Body of pancreas (tissue), 4 donors: ENCODE measurements at regions not wholly inside any gene's neighbourhood (a gene's known extent, or its start where the extent isn't known, plus 50 kb on each side); places are given as distances from the start of the nearest gene placed in this dataset.

Experiments
- ATAC-seq: fragments of 150-250 bp; one replicate; pipeline ENCODE4 v1.9.1; 2016
- DNase-seq, 4 donors: peaks; one replicate each; pipeline ENCODE4 v3.0.0-alpha.2; 2019
- H3K27ac ChIP-seq, 4 donors: fragments of 200-600 bp; sonication (generic); 1 replicate in 3 of 4; 2 replicates in 1 of 4; pipeline versions ENCODE4 v1.5.1 to v1.6.1; 2016 to 2019; ENCODE audit warnings: mild to moderate bottlenecking in 1 of 4, mixed read lengths in 1 of 4, moderate library complexity in 1 of 4
- H3K27me3 ChIP-seq, 2 donors: fragments of 200-600 bp; sonication (generic); one replicate each; pipeline ENCODE4 v1.6.0; 2016; ENCODE audit warnings: mild to moderate bottlenecking in 1 of 2
- H3K36me3 ChIP-seq, 2 donors: fragments of 200-600 bp; sonication (generic); replicated peaks in 1 of 2; 2 replicates each; pipeline ENCODE4 v1.5.1; 2016; ENCODE audit warnings: low read depth in 2 of 2; ENCODE audit not compliant: insufficient read depth in 1 of 2
- H3K4me1 ChIP-seq: fragments of 200-600 bp; sonication (generic); one replicate; pipeline ENCODE4 v1.6.0; 2016
- H3K4me3 ChIP-seq, 2 donors: fragments of 200-600 bp; sonication (generic); 1 replicate in 1 of 2; 2 replicates in 1 of 2; pipeline ENCODE4 v1.5.1; 2016 to 2019
- H3K9me3 ChIP-seq, 3 donors: fragments of 200-600 bp; sonication (generic); 1 replicate in 2 of 3; 2 replicates in 1 of 3; pipeline ENCODE4 v1.5.1; 2016
- CTCF ChIP-seq, 7 experiments: fragments of 450-650 bp in 4 of 7; fragments of 200-600 bp in 3 of 7; sonication (generic) in 3 of 7; IDR thresholded peaks; one replicate each; pipeline ENCODE4 v1.5.1; 2016 to 2019; ENCODE audit warnings: antibody characterized with exemption in 7 of 7
- POLR2A ChIP-seq, 3 donors: fragments of 450-650 bp; IDR thresholded peaks; one replicate each; pipeline ENCODE4 v1.6.1; 2016; ENCODE audit warnings: antibody characterized with exemption in 3 of 3, mild to moderate bottlenecking in 2 of 3
- WGBS, 2 donors: methylation state at CpG; one replicate each; pipeline ENCODE4 v1.1.5; 2017; 5-methylcytosine and 5-hydroxymethylcytosine counted together
- intact Hi-C: fragments of 100-400 bp; cut with DNase I; formaldehyde crosslinking; loops from one replicate; pipeline ENCODE4 v1.15.1; 2023

- H3K9me3 ChIP-seq: no peaks in the 10 kb centered on the region
- ATAC-seq: no peak
- H3K4me1 ChIP-seq: no peaks in the 10 kb centered on the region
- no peaks in the 10 kb centered on the region for H3K36me3 ChIP-seq
- TF ChIP-seq POLR2A (IDR thresholded peaks at IDR 0.05) (no peak), CTCF (IDR thresholded peaks at IDR 0.05) (no peak)
- intact Hi-C loops: no loop called here
- no peak for DNase-seq
- no peak overlapping the region for H3K4me3 ChIP-seq
- H3K27me3 ChIP-seq: no peaks in the 10 kb centered on the region
- WGBS, 2 donors: 74% methylated on average over 2 of the region's 2 CpGs
- H3K27ac ChIP-seq: no peak overlapping the region
Observed at GRCh38 chr12:105907982-105908381, 230.8 kb downstream of the NUAK1 start.

- H3K36me3 ChIP-seq: no peaks in the 10 kb centered on the region
- no peaks in the 10 kb centered on the region for H3K27me3 ChIP-seq
- WGBS, 2 donors: 79 to 88% methylated on average over 3 of the region's 3 CpGs
- ATAC-seq: no peak
- H3K4me1 ChIP-seq: no peaks in the 10 kb centered on the region
- intact Hi-C loops: no loop called here
- no peak overlapping the region for H3K27ac ChIP-seq
- no peak for TF ChIP-seq CTCF (IDR thresholded peaks at IDR 0.05)
- no peak for TF ChIP-seq POLR2A (IDR thresholded peaks at IDR 0.05)
- no peak for DNase-seq
- no peaks in the 10 kb centered on the region for H3K9me3 ChIP-seq
- H3K4me3 ChIP-seq: no peak overlapping the region
Observed at GRCh38 chr12:105910030-105910429, 228.7 kb downstream of the NUAK1 start.

- no peak for TF ChIP-seq CTCF (IDR thresholded peaks at IDR 0.05)
- TF ChIP-seq POLR2A (IDR thresholded peaks at IDR 0.05): no peak
- no peaks in the 10 kb centered on the region for H3K4me1 ChIP-seq
- DNase-seq (no peak), ATAC-seq (no peak)
- no peak overlapping the region for H3K4me3 ChIP-seq
- WGBS, 2 donors: 72 to 77% methylated on average over 4 of the region's 4 CpGs
- no peak overlapping the region for H3K27ac ChIP-seq
- no peaks in the 10 kb centered on the region for H3K9me3 ChIP-seq
- H3K36me3 ChIP-seq: no peaks in the 10 kb centered on the region
- intact Hi-C loops: no loop called here
- H3K27me3 ChIP-seq: no peaks in the 10 kb centered on the region
Observed at GRCh38 chr12:105911966-105912365, 226.8 kb downstream of the NUAK1 start.

GRCh38 chr12:105912882-105913678 lies 225.7 kb downstream of the NUAK1 start:
- no peaks in the 10 kb centered on the region for H3K4me1 ChIP-seq
- no peaks in the 10 kb centered on the region for H3K27me3 ChIP-seq
- H3K36me3 ChIP-seq: no peaks in the 10 kb centered on the region
- TF ChIP-seq POLR2A (IDR thresholded peaks at IDR 0.05) (no peak), CTCF (IDR thresholded peaks at IDR 0.05) (no peak)
- DNase-seq (no peak), ATAC-seq (no peak)
- no peak overlapping the region for H3K27ac ChIP-seq
- intact Hi-C loops: no loop called here
- 48 to 59% methylated on average over 9 of the region's 9 CpGs for WGBS, 2 donors
- no peaks in the 10 kb centered on the region for H3K9me3 ChIP-seq
- H3K4me3 ChIP-seq: no peak overlapping the region
